ENCODE measurements at regions not wholly inside any gene's neighbourhood (a gene's known extent, or its start where the extent isn't known, plus 50 kb on each side); places are given as distances from the start of the nearest gene placed in this dataset.

DNA sequence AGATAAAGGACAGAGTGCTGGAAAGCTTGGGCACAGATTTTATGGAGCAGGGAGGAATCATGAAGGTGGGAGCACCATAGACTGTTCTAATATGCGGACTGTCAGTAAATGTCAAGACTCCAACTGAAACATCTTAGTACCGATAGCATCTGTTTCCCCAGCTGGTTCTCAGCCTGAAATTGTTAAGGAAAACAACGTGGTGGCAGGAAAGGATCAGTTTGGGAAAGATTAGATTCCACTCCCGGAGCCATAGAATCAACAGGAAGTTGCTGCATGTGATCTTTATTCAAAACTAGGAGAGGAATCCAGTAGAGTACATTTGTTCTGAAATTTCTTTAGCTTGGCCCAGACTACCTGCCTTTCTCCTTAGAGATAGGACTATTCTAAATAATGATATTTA is 559.1 kb downstream of the CSNK1G3 start:
- Histone ChIP-seq H3K27ac (ENCODE audit: low read depth, low read length, poor library complexity, severe bottlenecking) (no peak overlapping the region), H3K4me2 (ENCODE audit: low read length) (no peak overlapping the region), H3K4me3 (ENCODE audit: low read depth, low read length, poor library complexity, severe bottlenecking) (no peak overlapping the region), H3K4me1 (ENCODE audit: insufficient read depth, low read length, poor library complexity, severe bottlenecking) (no peaks in the 10 kb centered on the region), H4K20me1 (ENCODE audit: insufficient read depth, low read length) (no peaks in the 10 kb centered on the region), H3K36me3 (ENCODE audit: insufficient read depth, low read length) (no peaks in the 10 kb centered on the region), H3K9me2 (ENCODE audit: insufficient read depth, low read length) (no peaks in the 10 kb centered on the region), H3K9me3 (ENCODE audit: low read length) (no peaks in the 10 kb centered on the region), H2AFZ (ENCODE audit: low read length) (no peak overlapping the region), H3K79me2 (ENCODE audit: insufficient read depth, low read depth, low read length) (no peaks in the 10 kb centered on the region)
- ChIA-PET CTCF (ENCODE audit: unreplicated experiment) (no interaction called here), POLR2A (interaction anchor here (0.6 to 0.9 kb wide), 2 partner anchors 10 to 19 kb away, joined by 3 to 4 read pairs; no protein-coding TSS in a partner anchor)
- intact Hi-C loops (cut with micrococcal nuclease; ENCODE audit: unreplicated experiment), result no loop called here
- DNase-seq (ENCODE audit: low spot score), result no peak
- TF ChIP-seq EZH2phosphoT487 (IDR thresholded peaks at IDR 0.05; ENCODE audit: borderline replicate concordance, low read depth, low read length), result no peak
- BruUV-seq (replicated peaks), result no TSS peak

DNA sequence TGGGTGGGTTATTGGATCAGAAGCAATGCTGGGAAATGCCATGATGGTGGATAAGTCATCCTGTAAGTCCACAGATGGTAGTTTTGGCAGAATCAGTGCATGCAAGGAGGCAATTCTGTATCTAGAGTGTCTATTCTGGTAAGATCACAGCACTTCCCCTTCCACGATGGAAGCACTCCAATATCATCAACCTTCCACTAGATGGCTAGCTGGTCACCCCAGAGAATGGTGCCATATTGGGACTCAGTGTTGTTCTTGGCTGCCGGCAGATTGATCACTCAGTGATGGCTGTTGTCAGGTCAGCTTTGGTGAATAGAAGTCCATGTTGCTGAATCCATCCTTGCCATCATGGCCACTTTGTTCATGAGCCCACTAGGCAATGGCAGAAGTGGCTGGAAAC is 553.5 kb downstream of the CSNK1G3 start:
- CTCF ChIA-PET (ENCODE audit: unreplicated experiment), result no interaction called here
- BruUV-seq (replicated peaks), result no TSS peak
- TF ChIP-seq, protein P1, sequence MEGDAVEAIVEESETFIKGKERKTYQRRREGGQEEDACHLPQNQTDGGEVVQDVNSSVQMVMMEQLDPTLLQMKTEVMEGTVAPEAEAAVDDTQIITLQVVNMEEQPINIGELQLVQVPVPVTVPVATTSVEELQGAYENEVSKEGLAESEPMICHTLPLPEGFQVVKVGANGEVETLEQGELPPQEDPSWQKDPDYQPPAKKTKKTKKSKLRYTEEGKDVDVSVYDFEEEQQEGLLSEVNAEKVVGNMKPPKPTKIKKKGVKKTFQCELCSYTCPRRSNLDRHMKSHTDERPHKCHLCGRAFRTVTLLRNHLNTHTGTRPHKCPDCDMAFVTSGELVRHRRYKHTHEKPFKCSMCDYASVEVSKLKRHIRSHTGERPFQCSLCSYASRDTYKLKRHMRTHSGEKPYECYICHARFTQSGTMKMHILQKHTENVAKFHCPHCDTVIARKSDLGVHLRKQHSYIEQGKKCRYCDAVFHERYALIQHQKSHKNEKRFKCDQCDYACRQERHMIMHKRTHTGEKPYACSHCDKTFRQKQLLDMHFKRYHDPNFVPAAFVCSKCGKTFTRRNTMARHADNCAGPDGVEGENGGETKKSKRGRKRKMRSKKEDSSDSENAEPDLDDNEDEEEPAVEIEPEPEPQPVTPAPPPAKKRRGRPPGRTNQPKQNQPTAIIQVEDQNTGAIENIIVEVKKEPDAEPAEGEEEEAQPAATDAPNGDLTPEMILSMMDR (conservative IDR thresholded peaks at IDR 0.05; ENCODE audit: low read length), result 0 out of 2 replicates have a peak, but pooled peaks have one; percentile 30
- no peak for TF ChIP-seq EZH2phosphoT487 (IDR thresholded peaks at IDR 0.05; ENCODE audit: borderline replicate concordance, low read depth, low read length)
- Histone ChIP-seq H3K4me1 (ENCODE audit: insufficient read depth, low read length, poor library complexity, severe bottlenecking) (no peaks in the 10 kb centered on the region), H3K27ac (ENCODE audit: low read depth, low read length, poor library complexity, severe bottlenecking) (no peak overlapping the region), H3K4me2 (ENCODE audit: low read length) (no peak overlapping the region), H3K36me3 (ENCODE audit: insufficient read depth, low read length) (no peaks in the 10 kb centered on the region), H3K9me3 (ENCODE audit: low read length) (no peaks in the 10 kb centered on the region), H3K79me2 (ENCODE audit: insufficient read depth, low read depth, low read length) (no peaks in the 10 kb centered on the region), H2AFZ (ENCODE audit: low read length) (no peak overlapping the region), H4K20me1 (ENCODE audit: insufficient read depth, low read length) (no peaks in the 10 kb centered on the region), H3K9me2 (ENCODE audit: insufficient read depth, low read length) (no peaks in the 10 kb centered on the region), H3K4me3 (ENCODE audit: low read depth, low read length, poor library complexity, severe bottlenecking) (no peak overlapping the region)
- DNase-seq (ENCODE audit: low spot score), result no peak
- POLR2A ChIA-PET, result no interaction called here
- intact Hi-C loops (cut with micrococcal nuclease; ENCODE audit: unreplicated experiment), result no loop called here

DNA sequence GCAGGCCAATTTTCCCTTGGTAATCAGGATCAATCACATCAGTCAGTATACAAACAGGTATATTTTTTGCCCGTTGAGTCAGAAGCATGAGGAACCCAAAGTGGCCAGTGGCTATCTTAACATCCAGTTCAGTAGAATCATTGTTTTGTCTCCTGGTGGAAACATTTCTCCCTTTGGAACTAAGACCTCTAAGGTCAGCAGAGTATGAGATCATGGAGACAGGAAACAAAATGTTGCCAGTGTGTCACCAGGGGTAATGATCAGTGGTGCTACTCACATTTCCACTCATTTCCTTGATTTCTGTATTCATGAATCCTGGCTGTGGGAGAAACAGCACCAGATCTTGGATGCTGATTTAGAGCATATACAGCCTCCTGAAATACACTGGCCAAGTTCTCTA is 553.0 kb downstream of the CSNK1G3 start:
- no TSS peak for BruUV-seq (replicated peaks)

More for the DNA sequence above, 553.0 kb downstream of the CSNK1G3 start:
- H3K4me3 ChIP-seq (ENCODE audit: low read depth, low read length, poor library complexity, severe bottlenecking), result no peak overlapping the region
- no peak overlapping the region for H3K4me2 ChIP-seq (ENCODE audit: low read length)
- no peak for DNase-seq (ENCODE audit: low spot score)
- POLR2A ChIA-PET, result no interaction called here
- H3K4me1 ChIP-seq (ENCODE audit: insufficient read depth, low read length, poor library complexity, severe bottlenecking), result no peaks in the 10 kb centered on the region
- intact Hi-C loops (cut with micrococcal nuclease; ENCODE audit: unreplicated experiment), result no loop called here
- no peak overlapping the region for H3K27ac ChIP-seq (ENCODE audit: low read depth, low read length, poor library complexity, severe bottlenecking)
- no peak overlapping the region for H2AFZ ChIP-seq (ENCODE audit: low read length)
- TF ChIP-seq, protein P1 (conservative IDR thresholded peaks at IDR 0.05; ENCODE audit: low read length), result no peak
- TF ChIP-seq EZH2phosphoT487 (IDR thresholded peaks at IDR 0.05; ENCODE audit: borderline replicate concordance, low read depth, low read length), result no peak
- H4K20me1 ChIP-seq (ENCODE audit: insufficient read depth, low read length), result no peaks in the 10 kb centered on the region
- no peaks in the 10 kb centered on the region for H3K9me3 ChIP-seq (ENCODE audit: low read length)
- H3K9me2 ChIP-seq (ENCODE audit: insufficient read depth, low read length), result no peaks in the 10 kb centered on the region
- no peaks in the 10 kb centered on the region for H3K36me3 ChIP-seq (ENCODE audit: insufficient read depth, low read length)
- CTCF ChIA-PET (ENCODE audit: unreplicated experiment), result no interaction called here
- H3K79me2 ChIP-seq (ENCODE audit: insufficient read depth, low read depth, low read length), result no peaks in the 10 kb centered on the region
